Peyer's patch (tissue), 4 donors: ENCODE measurements at regions not wholly inside any gene's neighbourhood (a gene's known extent, or its start where the extent isn't known, plus 50 kb on each side); places are given as distances from the start of the nearest gene placed in this dataset.

ENCODE experiments used
- POLR2A ChIP-seq, 2 donors: fragments of 450-650 bp; IDR thresholded peaks; one replicate each; pipeline ENCODE4 v1.5.1; 2017; ENCODE audit warnings: antibody characterized with exemption in 2 of 2, mild to moderate bottlenecking in 2 of 2, moderate library complexity in 2 of 2
- TF ChIP-seq, protein P1 (sequence below), 6 experiments: fragments of 450-650 bp in 4 of 6; fragments of 200-600 bp in 2 of 6; sonication (generic) in 1 of 6; IDR thresholded peaks; one replicate each; pipeline ENCODE4 v1.5.1; 2017 to 2019; ENCODE audit warnings: antibody characterized with exemption in 6 of 6, mild to moderate bottlenecking in 3 of 6, moderate library complexity in 1 of 6

DNA sequence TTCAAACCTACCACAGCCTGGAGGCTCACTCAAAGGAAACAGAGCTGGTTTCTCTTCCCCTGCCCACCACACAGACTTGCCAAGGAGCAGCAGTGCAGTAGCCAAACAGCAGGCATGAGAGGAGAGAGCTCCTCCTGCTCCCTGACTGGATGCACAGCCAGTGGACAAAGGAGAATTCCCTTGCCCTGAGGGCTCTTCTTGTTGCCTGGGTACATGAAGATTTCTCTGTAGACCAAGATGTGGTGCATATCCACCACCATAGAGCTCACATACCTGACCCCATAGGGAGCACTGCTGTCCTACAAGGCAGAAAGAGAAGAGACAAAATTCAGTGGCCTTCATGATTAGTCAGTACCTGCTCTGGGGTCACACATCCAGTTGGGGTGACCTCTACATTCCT lies 56.3 kb upstream of the SPATA31E1 start:
- TF ChIP-seq, protein P1, sequence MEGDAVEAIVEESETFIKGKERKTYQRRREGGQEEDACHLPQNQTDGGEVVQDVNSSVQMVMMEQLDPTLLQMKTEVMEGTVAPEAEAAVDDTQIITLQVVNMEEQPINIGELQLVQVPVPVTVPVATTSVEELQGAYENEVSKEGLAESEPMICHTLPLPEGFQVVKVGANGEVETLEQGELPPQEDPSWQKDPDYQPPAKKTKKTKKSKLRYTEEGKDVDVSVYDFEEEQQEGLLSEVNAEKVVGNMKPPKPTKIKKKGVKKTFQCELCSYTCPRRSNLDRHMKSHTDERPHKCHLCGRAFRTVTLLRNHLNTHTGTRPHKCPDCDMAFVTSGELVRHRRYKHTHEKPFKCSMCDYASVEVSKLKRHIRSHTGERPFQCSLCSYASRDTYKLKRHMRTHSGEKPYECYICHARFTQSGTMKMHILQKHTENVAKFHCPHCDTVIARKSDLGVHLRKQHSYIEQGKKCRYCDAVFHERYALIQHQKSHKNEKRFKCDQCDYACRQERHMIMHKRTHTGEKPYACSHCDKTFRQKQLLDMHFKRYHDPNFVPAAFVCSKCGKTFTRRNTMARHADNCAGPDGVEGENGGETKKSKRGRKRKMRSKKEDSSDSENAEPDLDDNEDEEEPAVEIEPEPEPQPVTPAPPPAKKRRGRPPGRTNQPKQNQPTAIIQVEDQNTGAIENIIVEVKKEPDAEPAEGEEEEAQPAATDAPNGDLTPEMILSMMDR (IDR thresholded peaks at IDR 0.05) = no peak
- TF ChIP-seq POLR2A (IDR thresholded peaks at IDR 0.05) = no peak
